Neural progenitor cell (in vitro differentiated cells): ENCODE measurements at regions not wholly inside any gene's neighbourhood (a gene's known extent, or its start where the extent isn't known, plus 50 kb on each side); places are given as distances from the start of the nearest gene placed in this dataset.

Experiments used
- DNase-seq: peaks from one replicate; pipeline ENCODE4 v3.0.0-alpha.2; 2016; ENCODE audit warnings: low spot score
- H2AFZ ChIP-seq: fragments of 200-600 bp; sonication (generic); replicated peaks from 2 replicates; pipeline ENCODE4 v1.6.1; 2016; ENCODE audit warnings: antibody characterized with exemption
- H3F3A ChIP-seq: fragments of 200-600 bp; sonication (generic); 2 replicates; pipeline ENCODE4 v1.6.1; 2016; ENCODE audit warnings: antibody characterized with exemption, low read depth
- H3K27ac ChIP-seq: fragments of 200-600 bp; sonication (generic); 2 replicates; pipeline ENCODE4 v1.5.1; 2016; ENCODE audit warnings: mild to moderate bottlenecking
- H3K27me3 ChIP-seq: fragments of 200-600 bp; sonication (generic); 2 replicates; pipeline ENCODE4 v1.6.1; 2016; ENCODE audit warnings: mild to moderate bottlenecking, moderate library complexity
- H3K36me3 ChIP-seq: fragments of 200-600 bp; sonication (generic); 2 replicates; pipeline ENCODE4 v1.5.1; 2016
- H3K4me1 ChIP-seq: fragments of 200-600 bp; sonication (generic); 2 replicates; pipeline ENCODE4 v1.6.1; 2016; ENCODE audit warnings: mixed run types
- H3K4me2 ChIP-seq: fragments of 200-600 bp; sonication (generic); 2 replicates; pipeline ENCODE4 v1.6.1; 2016
- H3K4me3 ChIP-seq: fragments of 200-600 bp; sonication (generic); 2 replicates; pipeline ENCODE4 v1.5.1; 2016
- H3K79me2 ChIP-seq: fragments of 200-600 bp; sonication (generic); 2 replicates; pipeline ENCODE4 v1.6.1; 2016; ENCODE audit warnings: low read depth
- H3K9ac ChIP-seq: fragments of 200-600 bp; sonication (generic); 2 replicates; pipeline ENCODE4 v1.6.1; 2016
- H3K9me3 ChIP-seq: fragments of 200-600 bp; sonication (generic); 2 replicates; pipeline ENCODE4 v1.5.1; 2016; ENCODE audit warnings: low read depth
- H4K20me1 ChIP-seq: fragments of 200-600 bp; sonication (generic); 2 replicates; pipeline ENCODE4 v1.6.1; 2016; ENCODE audit warnings: low read depth
- H3K27ac Mint-ChIP-seq: 3 replicates; pipeline ENCODE4 v1.8.0; 2021; ENCODE audit warnings: mixed read lengths
- H3K27me3 Mint-ChIP-seq: 2 replicates; pipeline ENCODE4 v1.8.0; 2022; ENCODE audit warnings: low read depth, mild to moderate bottlenecking, inconsistent platforms, moderate library complexity, mixed read lengths; ENCODE audit not compliant: insufficient read depth
- H3K36me3 Mint-ChIP-seq: 3 replicates; pipeline ENCODE4 v1.8.0; 2021; ENCODE audit warnings: mixed read lengths
- H3K4me1 Mint-ChIP-seq: 3 replicates; pipeline ENCODE4 v1.8.0; 2021; ENCODE audit warnings: mixed read lengths
- H3K4me3 Mint-ChIP-seq: 3 replicates; pipeline ENCODE4 v1.8.0; 2021; ENCODE audit warnings: mild to moderate bottlenecking, moderate library complexity, mixed read lengths
- H3K9me3 Mint-ChIP-seq: 3 replicates; pipeline ENCODE4 v1.8.0; 2020; ENCODE audit warnings: mixed read lengths
- EZH2 ChIP-seq: fragments of 200-600 bp; sonication (generic); IDR thresholded peaks from 2 replicates; pipeline ENCODE4 v1.6.1; 2017; ENCODE audit warnings: antibody characterized with exemption, mild to moderate bottlenecking, moderate library complexity
- EZH2phosphoT487 ChIP-seq: fragments of 200-600 bp; sonication (generic); IDR thresholded peaks from 2 replicates; pipeline ENCODE4 v1.6.1; 2017; ENCODE audit warnings: antibody characterized with exemption
- TF ChIP-seq, protein P1 (sequence below): fragments of 200-600 bp; sonication (generic); IDR thresholded peaks from 2 replicates; pipeline ENCODE4 v1.5.1; 2017; ENCODE audit warnings: antibody characterized with exemption, mild to moderate bottlenecking

DNA sequence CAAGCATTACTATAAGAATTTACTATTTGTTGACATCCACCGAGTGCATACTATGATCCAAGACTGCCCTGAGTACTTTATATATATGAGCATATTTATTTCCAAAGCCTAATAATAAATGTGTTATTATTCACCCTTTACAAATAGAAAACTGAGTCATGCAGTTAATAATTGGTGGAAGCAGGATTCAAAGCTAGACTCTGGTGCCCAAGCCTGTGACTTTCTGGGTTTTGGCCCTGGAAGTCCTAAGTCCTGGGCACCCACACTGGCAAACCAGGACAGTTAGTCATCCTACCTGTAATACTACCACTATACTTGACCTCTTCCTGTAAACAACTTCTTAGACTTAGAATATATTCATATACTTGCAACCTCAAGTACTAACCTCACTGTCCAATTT is 257.4 kb upstream of the IRX5 start:
- Mint-ChIP-seq H3K4me3 (no peak overlapping the region), H3K27me3 (peaks cover 10% of the 10 kb centered on the region), H3K9me3 (peaks cover 8% of the 10 kb centered on the region), H3K27ac (no peak overlapping the region), H3K4me1 (peaks cover 3% of the 10 kb centered on the region), H3K36me3 (no peaks in the 10 kb centered on the region)
- Histone ChIP-seq H3K4me1 (no peaks in the 10 kb centered on the region), H4K20me1 (no peaks in the 10 kb centered on the region), H3K36me3 (no peaks in the 10 kb centered on the region), H3K79me2 (no peaks in the 10 kb centered on the region), H3F3A (no peaks in the 10 kb centered on the region), H3K9ac (no peak overlapping the region), H3K4me2 (no peak overlapping the region), H3K27ac (no peak overlapping the region), H3K9me3 (no peaks in the 10 kb centered on the region), H3K27me3 (no peaks in the 10 kb centered on the region), H3K4me3 (no peak overlapping the region), H2AFZ (no peak overlapping the region)
- TF ChIP-seq, protein P1, sequence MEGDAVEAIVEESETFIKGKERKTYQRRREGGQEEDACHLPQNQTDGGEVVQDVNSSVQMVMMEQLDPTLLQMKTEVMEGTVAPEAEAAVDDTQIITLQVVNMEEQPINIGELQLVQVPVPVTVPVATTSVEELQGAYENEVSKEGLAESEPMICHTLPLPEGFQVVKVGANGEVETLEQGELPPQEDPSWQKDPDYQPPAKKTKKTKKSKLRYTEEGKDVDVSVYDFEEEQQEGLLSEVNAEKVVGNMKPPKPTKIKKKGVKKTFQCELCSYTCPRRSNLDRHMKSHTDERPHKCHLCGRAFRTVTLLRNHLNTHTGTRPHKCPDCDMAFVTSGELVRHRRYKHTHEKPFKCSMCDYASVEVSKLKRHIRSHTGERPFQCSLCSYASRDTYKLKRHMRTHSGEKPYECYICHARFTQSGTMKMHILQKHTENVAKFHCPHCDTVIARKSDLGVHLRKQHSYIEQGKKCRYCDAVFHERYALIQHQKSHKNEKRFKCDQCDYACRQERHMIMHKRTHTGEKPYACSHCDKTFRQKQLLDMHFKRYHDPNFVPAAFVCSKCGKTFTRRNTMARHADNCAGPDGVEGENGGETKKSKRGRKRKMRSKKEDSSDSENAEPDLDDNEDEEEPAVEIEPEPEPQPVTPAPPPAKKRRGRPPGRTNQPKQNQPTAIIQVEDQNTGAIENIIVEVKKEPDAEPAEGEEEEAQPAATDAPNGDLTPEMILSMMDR = no peak
- TF ChIP-seq EZH2 = no peak
- no peak for DNase-seq

DNA sequence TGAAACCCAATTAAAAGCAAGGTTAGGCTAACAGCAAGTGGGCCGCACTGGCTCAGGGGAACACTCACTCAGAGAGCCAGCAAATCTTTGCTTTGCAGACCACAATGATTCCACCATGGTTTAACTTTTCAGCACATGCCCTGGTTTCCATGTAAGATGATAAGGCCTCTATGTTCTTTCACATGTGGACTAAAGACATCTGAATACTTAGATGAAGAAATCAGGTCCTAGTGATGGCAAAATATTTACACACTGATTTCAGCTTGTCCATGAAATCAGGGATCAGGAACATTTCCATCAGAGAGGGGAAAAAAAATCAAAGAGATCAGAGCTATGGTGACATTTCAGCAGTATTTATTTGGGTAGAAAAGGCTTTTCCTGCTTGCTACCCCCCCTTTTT is 258.2 kb upstream of the IRX5 start:
- no peaks in the 10 kb centered on the region for H3K27me3 ChIP-seq
- no peak overlapping the region for H3K4me3 Mint-ChIP-seq
- H3K36me3 Mint-ChIP-seq = no peaks in the 10 kb centered on the region
- H3K9me3 ChIP-seq = no peaks in the 10 kb centered on the region
- peaks cover 10% of the 10 kb centered on the region for H3K27me3 Mint-ChIP-seq
- no peak overlapping the region for H3K4me2 ChIP-seq
- H3K36me3 ChIP-seq = no peaks in the 10 kb centered on the region
- H2AFZ ChIP-seq = no peak overlapping the region
- H3K27ac ChIP-seq = no peak overlapping the region
- no peaks in the 10 kb centered on the region for H4K20me1 ChIP-seq
- no peaks in the 10 kb centered on the region for H3F3A ChIP-seq
- no peak overlapping the region for H3K27ac Mint-ChIP-seq
- no peak overlapping the region for H3K9ac ChIP-seq
- H3K4me3 ChIP-seq = no peak overlapping the region
- H3K9me3 Mint-ChIP-seq = peaks cover 15% of the 10 kb centered on the region
- DNase-seq = no peak
- H3K4me1 ChIP-seq = no peaks in the 10 kb centered on the region
- H3K4me1 Mint-ChIP-seq = peaks cover 3% of the 10 kb centered on the region
- TF ChIP-seq EZH2phosphoT487 = no peak
- TF ChIP-seq, protein P1 = no peak
- no peak for TF ChIP-seq EZH2
- H3K79me2 ChIP-seq = no peaks in the 10 kb centered on the region

DNA sequence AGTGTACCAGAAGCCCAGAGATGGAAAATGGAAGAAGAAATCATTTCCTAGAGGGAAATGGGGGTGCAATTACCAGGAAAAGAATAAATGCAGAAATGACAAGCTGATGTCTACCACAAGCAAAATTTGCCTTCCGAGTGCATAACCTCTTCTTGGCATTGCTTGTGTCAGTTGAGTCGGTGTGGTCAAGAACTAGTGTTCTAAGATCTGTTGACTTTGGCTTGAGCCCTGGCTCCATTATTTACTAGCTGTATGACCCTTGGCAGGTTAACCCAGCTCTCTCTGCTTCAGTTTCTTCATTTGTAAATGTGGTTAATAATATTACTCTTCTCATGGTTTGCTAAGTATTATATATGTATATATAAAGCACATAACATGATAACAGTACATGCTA is 273.0 kb upstream of the IRX5 start:
- Histone ChIP-seq H3K4me3 (no peak overlapping the region), H3F3A (peaks cover 26% of the 10 kb centered on the region), H3K4me2 (no peak overlapping the region), H2AFZ (peak overlapping the region; percentile 18), H3K27ac (no peak overlapping the region), H3K79me2 (no peaks in the 10 kb centered on the region), H3K27me3 (no peaks in the 10 kb centered on the region), H3K9ac (no peak overlapping the region), H3K9me3 (no peaks in the 10 kb centered on the region), H3K4me1 (peaks cover 44% of the 10 kb centered on the region), H4K20me1 (no peaks in the 10 kb centered on the region), H3K36me3 (no peaks in the 10 kb centered on the region)
- no peak for DNase-seq
- Mint-ChIP-seq H3K4me3 (no peak overlapping the region), H3K9me3 (peaks cover 7% of the 10 kb centered on the region), H3K4me1 (peaks cover 38% of the 10 kb centered on the region), H3K27ac (no peak overlapping the region), H3K27me3 (peaks cover 6% of the 10 kb centered on the region), H3K36me3 (no peaks in the 10 kb centered on the region)
- TF ChIP-seq EZH2phosphoT487 = no peak
- TF ChIP-seq, protein P1 = no peak
